Liver (tissue), 8 donors: ENCODE measurements at regions not wholly inside any gene's neighbourhood (a gene's known extent, or its start where the extent isn't known, plus 50 kb on each side); places are given as distances from the start of the nearest gene placed in this dataset.

ENCODE experiments used
- DNase-seq: peaks from one replicate; pipeline ENCODE4 v3.0.0-alpha.2; 2017; ENCODE audit warnings: low spot score
- H3K27ac ChIP-seq, 2 donors: one replicate each; pipeline ENCODE4 v1.7.0; 2013; ENCODE audit warnings: inconsistent platforms in 2 of 2, low read length in 2 of 2, control low read depth in 1 of 2, low read depth in 1 of 2, mild to moderate bottlenecking in 1 of 2
- H3K27me3 ChIP-seq, 4 donors: one replicate each; pipeline versions ENCODE4 v1.6.1 to v1.7.0; 2013; ENCODE audit warnings: low read length in 3 of 4, inconsistent platforms in 1 of 4, mild to moderate bottlenecking in 1 of 4, moderate library complexity in 1 of 4; ENCODE audit not compliant: control insufficient read depth in 4 of 4, insufficient read depth in 4 of 4
- H3K36me3 ChIP-seq, 4 donors: one replicate each; pipeline versions ENCODE4 v1.6.1 to v1.7.0; 2013; ENCODE audit warnings: low read length in 3 of 4, mild to moderate bottlenecking in 3 of 4, low read depth in 1 of 4, moderate library complexity in 1 of 4; ENCODE audit not compliant: control insufficient read depth in 4 of 4, insufficient read depth in 3 of 4
- H3K4me1 ChIP-seq, 4 donors: one replicate each; pipeline versions ENCODE4 v1.6.1 to v1.7.0; 2013; ENCODE audit warnings: low read length in 3 of 4, mild to moderate bottlenecking in 3 of 4, moderate library complexity in 1 of 4; ENCODE audit not compliant: control insufficient read depth in 4 of 4, insufficient read depth in 4 of 4
- H3K4me3 ChIP-seq, 3 donors: one replicate each; pipeline versions ENCODE4 v1.6.1 to v1.7.0; 2013; ENCODE audit warnings: low read length in 3 of 3, control low read depth in 1 of 3, low read depth in 1 of 3, mild to moderate bottlenecking in 1 of 3
- H3K9ac ChIP-seq, 2 donors: one replicate each; pipeline ENCODE4 v1.7.0; 2013; ENCODE audit warnings: low read length in 2 of 2, mild to moderate bottlenecking in 2 of 2, moderate library complexity in 2 of 2, control low read depth in 1 of 2, low read depth in 1 of 2
- H3K9me3 ChIP-seq, 4 donors: one replicate each; pipeline versions ENCODE4 v1.6.1 to v1.7.0; 2013; ENCODE audit warnings: low read length in 3 of 4; ENCODE audit not compliant: control insufficient read depth in 4 of 4
- ATF3 ChIP-seq: IDR thresholded peaks from 2 replicates; pipeline ENCODE4 v1.6.1; 2016; ENCODE audit warnings: antibody characterized with exemption
- CTCF ChIP-seq: fragments of 150-350 bp; IDR thresholded peaks from 2 replicates; pipeline ENCODE4 v1.5.1; 2017; ENCODE audit warnings: improper control_type of control experiment, low read depth, low read length; ENCODE audit not compliant: missing input control
- EGR1 ChIP-seq, 2 donors: IDR thresholded peaks; 2 replicates each; pipeline ENCODE4 v1.6.1; 2016 to 2018; ENCODE audit warnings: antibody characterized with exemption in 2 of 2, low read depth in 2 of 2
- FOXA1 ChIP-seq: IDR thresholded peaks from 2 replicates; pipeline ENCODE4 v1.6.1; 2016; ENCODE audit warnings: antibody characterized with exemption
- FOXA2 ChIP-seq: IDR thresholded peaks from 2 replicates; pipeline ENCODE4 v1.6.1; 2016; ENCODE audit warnings: antibody characterized with exemption
- GABPA ChIP-seq, 2 donors: IDR thresholded peaks in 1 of 2; conservative IDR thresholded peaks in 1 of 2; 2 replicates each; pipeline ENCODE4 v1.6.1; 2016; ENCODE audit warnings: antibody characterized with exemption in 2 of 2, mild to moderate bottlenecking in 1 of 2, moderate library complexity in 1 of 2
- HNF4A ChIP-seq, 2 donors: conservative IDR thresholded peaks; 2 replicates each; pipeline ENCODE4 v1.6.1; 2016; ENCODE audit warnings: antibody characterized with exemption in 2 of 2, mild to moderate bottlenecking in 2 of 2
- HNF4G ChIP-seq: IDR thresholded peaks from 2 replicates; pipeline ENCODE4 v1.6.1; 2016; ENCODE audit warnings: antibody characterized with exemption
- JUND ChIP-seq, 2 donors: IDR thresholded peaks; 2 replicates each; pipeline ENCODE4 v1.6.1; 2016; ENCODE audit warnings: antibody characterized with exemption in 2 of 2
- MAX ChIP-seq: IDR thresholded peaks from 2 replicates; pipeline ENCODE4 v1.6.1; 2016; ENCODE audit warnings: antibody characterized with exemption
- NR2F2 ChIP-seq: IDR thresholded peaks from 2 replicates; pipeline ENCODE4 v1.6.1; 2016; ENCODE audit warnings: antibody characterized with exemption
- RAD21 ChIP-seq, 2 donors: IDR thresholded peaks; 2 replicates each; pipeline ENCODE4 v1.6.1; 2016; ENCODE audit warnings: antibody characterized with exemption in 2 of 2, mild to moderate bottlenecking in 2 of 2
- REST ChIP-seq: IDR thresholded peaks from 2 replicates; pipeline ENCODE4 v1.6.1; 2016; ENCODE audit warnings: antibody characterized with exemption, mild to moderate bottlenecking
- RXRA ChIP-seq, 2 donors: IDR thresholded peaks; 2 replicates each; pipeline ENCODE4 v1.6.1; 2017 to 2018; ENCODE audit warnings: antibody characterized with exemption in 2 of 2, mild to moderate bottlenecking in 1 of 2
- SP1 ChIP-seq: IDR thresholded peaks from 2 replicates; pipeline ENCODE4 v1.6.1; 2018; ENCODE audit warnings: antibody characterized with exemption, mild to moderate bottlenecking
- TAF1 ChIP-seq: conservative IDR thresholded peaks from 2 replicates; pipeline ENCODE4 v1.6.1; 2016; ENCODE audit warnings: antibody characterized with exemption, mild to moderate bottlenecking
- YY1 ChIP-seq: IDR thresholded peaks from 2 replicates; pipeline ENCODE4 v1.6.1; 2016; ENCODE audit warnings: antibody characterized with exemption, mild to moderate bottlenecking
- ZBTB33 ChIP-seq: IDR thresholded peaks from 2 replicates; pipeline ENCODE4 v1.6.1; 2016; ENCODE audit warnings: antibody characterized with exemption
- WGBS: extraction: QIAGEN DNeasy Blood & Tissue Kit; methylation state at CpG from one replicate; pipeline ENCODE4 v1.1.7; 2013; 5-methylcytosine and 5-hydroxymethylcytosine counted together
- donor health status: healthy.
- donor health status: healthy.
- donor health status: healthy.
- donor health status: healthy.
- donor health status: healthy.

- no peak for TF ChIP-seq REST
Observed at GRCh38 chr6:137313928-137314855, 95.0 kb upstream of the IFNGR1 start (continued).

- Histone ChIP-seq H3K4me1 (peaks cover 0 to 17% (median 4%) of the 10 kb centered on the region in 4 donors), H3K4me3 (no peak overlapping the region), H3K27me3 (no peaks in the 10 kb centered on the region), H3K36me3 (no peaks in the 10 kb centered on the region), H3K9me3 (no peaks in the 10 kb centered on the region), H3K27ac (no peak overlapping the region), H3K9ac (no peak overlapping the region)
- TF ChIP-seq CTCF (no peak), RAD21 (IDR thresholded peaks at IDR 0.05) (no peak), EGR1 (IDR thresholded peaks at IDR 0.05; ENCODE audit: low read depth in 2 of 2) (no peak), HNF4G (no peak), FOXA1 (no peak), ATF3 (no peak), ZBTB33 (no peak), HNF4A (conservative IDR thresholded peaks at IDR 0.05) (no peak), MAX (no peak), REST (no peak), TAF1 (no peak), RXRA (IDR thresholded peaks at IDR 0.05) (no peak), FOXA2 (no peak), YY1 (no peak), JUND (IDR thresholded peaks at IDR 0.05) (no peak), GABPA (IDR thresholded peaks at IDR 0.05 in 1 of 2, conservative IDR thresholded peaks at IDR 0.05 in 1 of 2) (no peak), SP1 (no peak), NR2F2 (no peak)
- 83% methylated on average over 1 of the region's 1 CpG for WGBS
- DNase-seq = no peak
Observed at GRCh38 chr6:137313211-137313610, 94.0 kb upstream of the IFNGR1 start.
